HEK293 (cell line): ENCODE measurements at regions not wholly inside any gene's neighbourhood (a gene's known extent, or its start where the extent isn't known, plus 50 kb on each side); places are given as distances from the start of the nearest gene placed in this dataset.

Experiments used
- YY1 ChIP-seq: fragments of 450-650 bp; formaldehyde crosslinking; IDR thresholded peaks from 2 replicates; pipeline ENCODE4 v1.5.1; 2018; ENCODE audit warnings: missing biosample characterization, missing genetic modification characterization
- ZNF391 ChIP-seq: fragments of 450-650 bp; formaldehyde crosslinking; IDR thresholded peaks from 2 replicates; pipeline ENCODE4 v1.5.1; 2016; ENCODE audit warnings: low read depth, missing biosample characterization, missing genetic modification characterization, borderline replicate concordance
- ZNF830 ChIP-seq: fragments of 450-650 bp; IDR thresholded peaks from 2 replicates; pipeline ENCODE4 v1.5.0; 2018; ENCODE audit warnings: missing biosample characterization, missing genetic modification characterization, low read depth, mild to moderate bottlenecking, moderate library complexity
- TF ChIP-seq, protein P1 (sequence below): fragments of 450-650 bp; formaldehyde crosslinking; IDR thresholded peaks from 2 replicates; pipeline ENCODE4 v1.5.1; 2016; ENCODE audit warnings: missing biosample characterization, missing genetic modification characterization

DNA sequence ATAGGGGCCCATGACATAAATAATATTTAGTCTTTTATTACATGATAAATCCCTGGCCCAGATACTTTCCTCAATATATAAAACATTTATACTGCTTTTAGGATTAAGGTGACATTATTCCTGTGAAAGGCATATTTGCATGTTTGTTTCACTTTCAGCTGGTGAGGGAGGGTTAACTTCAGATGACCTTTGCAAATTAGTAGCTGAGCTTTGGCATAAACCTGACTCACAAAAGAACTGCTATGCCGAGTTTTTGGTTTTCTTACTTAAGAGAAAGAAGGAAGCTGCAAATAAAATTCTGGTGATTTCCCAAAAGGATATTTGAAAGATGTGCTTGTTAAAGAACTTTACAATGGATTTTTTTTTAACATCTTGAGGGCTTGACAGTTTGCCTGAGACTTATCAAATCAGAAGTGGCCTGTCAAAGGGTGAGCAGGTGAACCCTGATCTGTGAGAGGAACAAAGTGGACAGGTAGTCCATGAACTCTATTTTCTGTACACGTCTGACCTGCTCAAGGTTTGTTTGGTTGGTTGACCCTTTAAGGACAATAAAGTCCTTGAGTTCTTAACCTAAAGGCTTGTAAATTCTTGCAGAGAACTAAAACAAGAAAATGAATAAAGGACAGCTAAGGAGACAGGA is 93.5 kb downstream of the FAM124B start:
- TF ChIP-seq, protein P1, sequence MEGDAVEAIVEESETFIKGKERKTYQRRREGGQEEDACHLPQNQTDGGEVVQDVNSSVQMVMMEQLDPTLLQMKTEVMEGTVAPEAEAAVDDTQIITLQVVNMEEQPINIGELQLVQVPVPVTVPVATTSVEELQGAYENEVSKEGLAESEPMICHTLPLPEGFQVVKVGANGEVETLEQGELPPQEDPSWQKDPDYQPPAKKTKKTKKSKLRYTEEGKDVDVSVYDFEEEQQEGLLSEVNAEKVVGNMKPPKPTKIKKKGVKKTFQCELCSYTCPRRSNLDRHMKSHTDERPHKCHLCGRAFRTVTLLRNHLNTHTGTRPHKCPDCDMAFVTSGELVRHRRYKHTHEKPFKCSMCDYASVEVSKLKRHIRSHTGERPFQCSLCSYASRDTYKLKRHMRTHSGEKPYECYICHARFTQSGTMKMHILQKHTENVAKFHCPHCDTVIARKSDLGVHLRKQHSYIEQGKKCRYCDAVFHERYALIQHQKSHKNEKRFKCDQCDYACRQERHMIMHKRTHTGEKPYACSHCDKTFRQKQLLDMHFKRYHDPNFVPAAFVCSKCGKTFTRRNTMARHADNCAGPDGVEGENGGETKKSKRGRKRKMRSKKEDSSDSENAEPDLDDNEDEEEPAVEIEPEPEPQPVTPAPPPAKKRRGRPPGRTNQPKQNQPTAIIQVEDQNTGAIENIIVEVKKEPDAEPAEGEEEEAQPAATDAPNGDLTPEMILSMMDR (tag by site-specific recombination): no peak
- TF ChIP-seq YY1 (tag by site-specific recombination) (no peak), ZNF830 (no peak), ZNF391 (tag by site-specific recombination) (no peak)
